ENCODE measurements at regions not wholly inside any gene's neighbourhood (a gene's known extent, or its start where the extent isn't known, plus 50 kb on each side); places are given as distances from the start of the nearest gene placed in this dataset.

- dilution Hi-C loops (cut with HindIII; ENCODE audit: low sequenced_read_pairs, unreplicated experiment) (no loop called here), intact Hi-C loops (cut with micrococcal nuclease) (no loop called here), in situ Hi-C loops (cut with MboI; ENCODE audit: low sequenced_read_pairs) (no loop called here)
- H3K79me1 ChIP-seq (ENCODE audit: low read depth in 1 of 2, low read length in 2 of 2): no peaks in the 10 kb centered on the region
- no peak overlapping the region for H2BK20ac ChIP-seq (ENCODE audit: low read depth, low read length)
- TF ChIP-seq, protein P1, sequence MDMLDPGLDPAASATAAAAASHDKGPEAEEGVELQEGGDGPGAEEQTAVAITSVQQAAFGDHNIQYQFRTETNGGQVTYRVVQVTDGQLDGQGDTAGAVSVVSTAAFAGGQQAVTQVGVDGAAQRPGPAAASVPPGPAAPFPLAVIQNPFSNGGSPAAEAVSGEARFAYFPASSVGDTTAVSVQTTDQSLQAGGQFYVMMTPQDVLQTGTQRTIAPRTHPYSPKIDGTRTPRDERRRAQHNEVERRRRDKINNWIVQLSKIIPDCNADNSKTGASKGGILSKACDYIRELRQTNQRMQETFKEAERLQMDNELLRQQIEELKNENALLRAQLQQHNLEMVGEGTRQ (IDR thresholded peaks at IDR 0.05; ENCODE audit: low read depth, low read length): no peak
- no peak for TF ChIP-seq RCOR1 (IDR thresholded peaks at IDR 0.05; ENCODE audit: insufficient replicate concordance, low read length)
- TF ChIP-seq CHD1 (IDR thresholded peaks at IDR 0.05; ENCODE audit: low read depth, low read length): no peak
- no peak for TF ChIP-seq MXI1 (IDR thresholded peaks at IDR 0.05; ENCODE audit: borderline replicate concordance, low read depth, low read length)
- no peak for TF ChIP-seq NFE2L2 (IDR thresholded peaks at IDR 0.05; ENCODE audit: low read depth, low read length)
- no peak for TF ChIP-seq MAZ (IDR thresholded peaks at IDR 0.05; ENCODE audit: borderline replicate concordance, low read depth, low read length)
- no peak for TF ChIP-seq SMC3 (IDR thresholded peaks at IDR 0.05; ENCODE audit: low read depth, low read length)
- no peak for TF ChIP-seq RAD21 (IDR thresholded peaks at IDR 0.05; ENCODE audit: low read length)
- TF ChIP-seq RFX5 (IDR thresholded peaks at IDR 0.05; ENCODE audit: low read depth, low read length): no peak
- TF ChIP-seq MAFK (IDR thresholded peaks at IDR 0.05; ENCODE audit: low read depth, low read length): no peak
- TF ChIP-seq POLR2A (IDR thresholded peaks at IDR 0.05; ENCODE audit: low read depth, low read length): no peak
- H3K56ac ChIP-seq (ENCODE audit: extremely low read depth, insufficient read depth, low read length): no peak overlapping the region
- H3K4me1 ChIP-seq (ENCODE audit: control insufficient read depth, insufficient read depth, low read length): no peaks in the 10 kb centered on the region
- no peak overlapping the region for H2AFZ ChIP-seq (replicated peaks; ENCODE audit: low read length, poor library complexity)
- no peak overlapping the region for H4K91ac ChIP-seq (ENCODE audit: insufficient read depth, low read depth, low read length)
- 94% methylated on average over 6 of the region's 30 CpGs; no CpG with 5 or more reads in 1 of the 2 experiments for WGBS, 2 experiments (ENCODE audit: extremely low coverage in 2 of 2, insufficient read length in 1 of 2)
- no peak overlapping the region for H4K5ac ChIP-seq (ENCODE audit: low read depth, low read length)
- no peak overlapping the region for H2BK120ac ChIP-seq (ENCODE audit: low read depth, low read length)
- no peak overlapping the region for H3K14ac ChIP-seq (replicated peaks; ENCODE audit: low read depth, low read length)
- no peak overlapping the region for H3K18ac ChIP-seq (ENCODE audit: low read depth, low read length)
- no peak overlapping the region for H3K23ac ChIP-seq (ENCODE audit: low read depth, low read length)
- no peaks in the 10 kb centered on the region for H3K36me3 ChIP-seq (ENCODE audit: control insufficient read depth, insufficient read depth, low read length)
- H3K9me3 ChIP-seq (ENCODE audit: control insufficient read depth, insufficient read depth, low read length): 0 out of 2 replicates have a peak, but pooled peaks cover under 1% of the 10 kb centered on the region
- ChIA-PET CTCF (no interaction called here), POLR2A (ENCODE audit: unreplicated experiment) (no interaction called here)
- no peak overlapping the region for H3K4me3 ChIP-seq (ENCODE audit: insufficient read depth, low read depth, low read length)
- no peaks in the 10 kb centered on the region for H4K20me1 ChIP-seq (ENCODE audit: insufficient read depth, low read length)
- no peak overlapping the region for H3K9ac ChIP-seq (ENCODE audit: low read depth, low read length)
- H2AK9ac ChIP-seq (replicated peaks; ENCODE audit: low read depth, low read length, poor library complexity): no peak overlapping the region
- H3K27ac ChIP-seq (ENCODE audit: insufficient read depth, low read length): no peak overlapping the region
- H2BK5ac ChIP-seq (ENCODE audit: low read depth, low read length, poor library complexity, severe bottlenecking): no peak overlapping the region
- no TSS peak for BruUV-seq (replicated peaks)
- no peak overlapping the region for H3K4me2 ChIP-seq (ENCODE audit: low read depth, low read length)
- ATAC-seq (ENCODE audit: low read depth) (no peak), DNase-seq (no peak)
- H3K4ac ChIP-seq (ENCODE audit: low read depth, low read length): no peak overlapping the region
- no peak overlapping the region for H4K8ac ChIP-seq (ENCODE audit: low read depth in 2 of 2, low read length in 2 of 2)
- no peaks in the 10 kb centered on the region for H3K9me1 ChIP-seq (ENCODE audit: insufficient read depth, low read length)
- H3K27me3 ChIP-seq (ENCODE audit: control insufficient read depth, insufficient read depth, low read length): no peaks in the 10 kb centered on the region
- H2AK5ac ChIP-seq (ENCODE audit: low read depth, low read length): no peak overlapping the region
- H2BK15ac ChIP-seq (ENCODE audit: low read depth, low read length): no peak overlapping the region
These were observed 1220.9 kb downstream of the PCDH9 start for GRCh38 chr13:66009241-66009640.
